H9 (cell line): ENCODE measurements at regions not wholly inside any gene's neighbourhood (a gene's known extent, or its start where the extent isn't known, plus 50 kb on each side); places are given as distances from the start of the nearest gene placed in this dataset.

Source experiments
- DNase-seq: peaks from one replicate; pipeline ENCODE4 v3.0.0-alpha.2; 2017
- H2AFZ ChIP-seq: one replicate; pipeline ENCODE4 v1.6.1; 2013; ENCODE audit warnings: mild to moderate bottlenecking, low read length, control low read depth, moderate library complexity
- H2AK5ac ChIP-seq: 2 replicates; pipeline ENCODE4 v1.6.1; 2013; ENCODE audit warnings: low read length, control low read depth, mixed read lengths; ENCODE audit not compliant: insufficient read length
- H2BK120ac ChIP-seq: one replicate; pipeline ENCODE4 v1.6.1; 2013; ENCODE audit warnings: low read depth, mild to moderate bottlenecking, low read length, control low read depth, inconsistent platforms; ENCODE audit not compliant: poor library complexity, severe bottlenecking
- H2BK12ac ChIP-seq: 2 replicates; pipeline ENCODE4 v1.6.1; 2013; ENCODE audit warnings: low read length, control low read depth, mixed read lengths, low read depth; ENCODE audit not compliant: insufficient read length
- H2BK15ac ChIP-seq: 2 replicates; pipeline ENCODE4 v1.6.1; 2013; ENCODE audit warnings: low read depth, low read length, control low read depth
- H2BK20ac ChIP-seq: one replicate; pipeline ENCODE4 v1.6.1; 2013; ENCODE audit warnings: low read depth, mild to moderate bottlenecking, low read length, control low read depth, inconsistent platforms; ENCODE audit not compliant: poor library complexity, severe bottlenecking
- H2BK5ac ChIP-seq: 2 replicates; pipeline ENCODE4 v1.6.1; 2013; ENCODE audit warnings: low read length, control low read depth, mixed read lengths; ENCODE audit not compliant: insufficient read length
- H3K14ac ChIP-seq: 2 replicates; pipeline ENCODE4 v1.6.1; 2013; ENCODE audit warnings: low read length, control low read depth; ENCODE audit not compliant: insufficient read depth
- H3K18ac ChIP-seq: 2 replicates; pipeline ENCODE4 v1.6.1; 2013; ENCODE audit warnings: low read depth, mild to moderate bottlenecking, mixed read lengths, low read length, control low read depth; ENCODE audit not compliant: insufficient read length
- H3K23ac ChIP-seq: 2 replicates; pipeline ENCODE4 v1.6.1; 2013; ENCODE audit warnings: low read length, control low read depth, mixed read lengths, low read depth; ENCODE audit not compliant: insufficient read length
- H3K23me2 ChIP-seq: 2 replicates; pipeline ENCODE4 v1.6.1; 2013; ENCODE audit warnings: low read depth, mild to moderate bottlenecking, mixed read lengths, low read length, control low read depth; ENCODE audit not compliant: insufficient read length, poor library complexity, severe bottlenecking
- H3K27ac ChIP-seq: 2 replicates; pipeline ENCODE4 v1.5.1; 2013; ENCODE audit warnings: low read length, control low read depth, mixed read lengths, low read depth; ENCODE audit not compliant: insufficient read length
- H3K27me3 ChIP-seq: 2 replicates; pipeline ENCODE4 v1.6.1; 2013; ENCODE audit warnings: low read length, control low read depth, inconsistent platforms; ENCODE audit not compliant: insufficient read depth
- H3K4ac ChIP-seq: 2 replicates; pipeline ENCODE4 v1.6.1; 2013; ENCODE audit warnings: low read depth, mild to moderate bottlenecking, control low read depth, inconsistent platforms, low read length, moderate library complexity
- H3K4me1 ChIP-seq: 2 replicates; pipeline ENCODE4 v1.6.1; 2013; ENCODE audit warnings: low read length, control low read depth, inconsistent platforms; ENCODE audit not compliant: insufficient read depth
- H3K4me2 ChIP-seq: 2 replicates; pipeline ENCODE4 v1.6.1; 2013; ENCODE audit warnings: low read length, control low read depth, mixed read lengths; ENCODE audit not compliant: insufficient read length, insufficient read depth
- H3K56ac ChIP-seq: 2 replicates; pipeline ENCODE4 v1.6.1; 2013; ENCODE audit warnings: low read depth, mild to moderate bottlenecking, mixed read lengths, low read length, control low read depth; ENCODE audit not compliant: insufficient read length
- H3K79me1 ChIP-seq: 2 replicates; pipeline ENCODE4 v1.6.1; 2013; ENCODE audit warnings: low read depth, mild to moderate bottlenecking, moderate library complexity, low read length, control low read depth, inconsistent platforms; ENCODE audit not compliant: insufficient read depth, poor library complexity, severe bottlenecking
- H3K79me2 ChIP-seq: 2 replicates; pipeline ENCODE4 v1.6.1; 2013; ENCODE audit warnings: low read length, control low read depth, inconsistent platforms; ENCODE audit not compliant: insufficient read depth
- H3K9ac ChIP-seq: 2 replicates; pipeline ENCODE4 v1.6.1; 2013; ENCODE audit warnings: low read length, control low read depth, mixed read lengths; ENCODE audit not compliant: insufficient read length; ENCODE audit errors: extremely low read depth
- H3K9me3 ChIP-seq: one replicate; pipeline ENCODE4 v1.6.1; 2013; ENCODE audit warnings: low read depth, low read length, inconsistent platforms; ENCODE audit not compliant: control insufficient read depth
- H3T11ph ChIP-seq: one replicate; pipeline ENCODE4 v1.6.1; 2013; ENCODE audit warnings: mild to moderate bottlenecking, low read length, control low read depth, inconsistent platforms
- H4K20me1 ChIP-seq: one replicate; pipeline ENCODE4 v1.6.1; 2013; ENCODE audit not compliant: control insufficient read depth, insufficient read length, insufficient read depth
- H4K5ac ChIP-seq: 2 replicates; pipeline ENCODE4 v1.6.1; 2013; ENCODE audit warnings: low read depth, mild to moderate bottlenecking, mixed read lengths, low read length, control low read depth; ENCODE audit not compliant: insufficient read length
- H4K8ac ChIP-seq: replicated peaks from 2 replicates; pipeline ENCODE4 v1.6.1; 2013; ENCODE audit warnings: low read length, control low read depth, mixed read lengths, low read depth; ENCODE audit not compliant: insufficient read length
- H4K91ac ChIP-seq: 2 replicates; pipeline ENCODE4 v1.6.1; 2013; ENCODE audit warnings: low read depth, mild to moderate bottlenecking, moderate library complexity, mixed read lengths, low read length, control low read depth; ENCODE audit not compliant: insufficient read length
- H3K27ac Mint-ChIP-seq, 3 experiments: 2 replicates in 2 of 3; 3 replicates in 1 of 3; pipeline ENCODE4 v1.8.0; 2020 to 2021; ENCODE audit warnings: mixed read lengths in 3 of 3, mild to moderate bottlenecking in 1 of 3, moderate library complexity in 1 of 3
- H3K27me3 Mint-ChIP-seq: 2 replicates; pipeline ENCODE4 v1.8.0; 2021; ENCODE audit warnings: low read depth, mild to moderate bottlenecking, moderate library complexity, mixed read lengths
- H3K36me3 Mint-ChIP-seq, 3 experiments: 2 replicates in 2 of 3; 3 replicates in 1 of 3; pipeline ENCODE4 v1.8.0; 2020 to 2021; ENCODE audit warnings: low read depth in 3 of 3, mixed read lengths in 3 of 3; ENCODE audit not compliant: insufficient read depth in 1 of 3
- H3K4me1 Mint-ChIP-seq, 2 experiments: 2 replicates each; pipeline ENCODE4 v1.8.0; 2020; ENCODE audit warnings: mixed read lengths in 2 of 2
- H3K4me3 Mint-ChIP-seq, 2 experiments: 2 replicates in 1 of 2; 3 replicates in 1 of 2; pipeline ENCODE4 v1.8.0; 2020 to 2021; ENCODE audit warnings: mild to moderate bottlenecking in 2 of 2, mixed read lengths in 2 of 2, moderate library complexity in 1 of 2
- H3K9me3 Mint-ChIP-seq, 2 experiments: 2 replicates in 1 of 2; 3 replicates in 1 of 2; pipeline ENCODE4 v1.8.0; 2020; ENCODE audit warnings: mild to moderate bottlenecking in 2 of 2, mixed read lengths in 2 of 2, moderate library complexity in 1 of 2
- CTCF ChIP-seq: fragments of 200-600 bp; sonication (generic); conservative IDR thresholded peaks from 3 replicates; pipeline ENCODE4 v1.8.0; 2021; ENCODE audit warnings: antibody characterized with exemption, mild to moderate bottlenecking
- WGBS: extraction: QIAGEN DNeasy Blood & Tissue Kit; methylation state at CpG from one replicate; pipeline ENCODE4 v1.1.7; 2013; ENCODE audit warnings: missing lambda C conversion rate, low lambda C conversion rate, mixed read lengths; ENCODE audit not compliant: insufficient read length; ENCODE audit errors: extremely low coverage; 5-methylcytosine and 5-hydroxymethylcytosine counted together

- no peaks in the 10 kb centered on the region for H3K9me3 ChIP-seq
- H4K5ac ChIP-seq = no peak overlapping the region
- no peaks in the 10 kb centered on the region for H3K79me1 ChIP-seq
- H3T11ph ChIP-seq = no peak overlapping the region
- peak; percentile 48 for DNase-seq
- H3K4me1 ChIP-seq = peaks cover 7% of the 10 kb centered on the region
- H3K18ac ChIP-seq = no peak overlapping the region
- WGBS = no CpG with 5 or more reads among the region's 4 CpGs
- peak overlapping the region; percentile 12 for H3K4me2 ChIP-seq
- H3K14ac ChIP-seq = peak overlapping the region; percentile 47; the same call in 1 of the 2 replicates
- H2BK12ac ChIP-seq = no peak overlapping the region
- H3K27ac ChIP-seq = peak overlapping the region; percentile 23
- H2AFZ ChIP-seq = no peak overlapping the region
- H3K27ac Mint-ChIP-seq = peak overlapping the region in 1 of 3 experiments; percentile 10; a peak in 2 of 7 replicates
- no peaks in the 10 kb centered on the region for H3K79me2 ChIP-seq
- H3K4ac ChIP-seq = no peak overlapping the region
- no peak overlapping the region for H3K9ac ChIP-seq
- H3K4me1 Mint-ChIP-seq = peaks cover 18 to 33% of the 10 kb centered on the region in 2 experiments
- H3K23ac ChIP-seq = no peak overlapping the region
- no peaks in the 10 kb centered on the region for H4K20me1 ChIP-seq
- no peak overlapping the region for H2BK20ac ChIP-seq
- no peak for TF ChIP-seq CTCF
- no peaks in the 10 kb centered on the region for H3K27me3 ChIP-seq
- no peak overlapping the region for H3K4me3 Mint-ChIP-seq
- no peak overlapping the region for H4K8ac ChIP-seq
- peak overlapping the region; percentile 64 for H2BK5ac ChIP-seq
- H3K36me3 Mint-ChIP-seq = no peaks in the 10 kb centered on the region
- no peak overlapping the region for H2BK120ac ChIP-seq
- no peaks in the 10 kb centered on the region for H3K23me2 ChIP-seq
- no peak overlapping the region for H2AK5ac ChIP-seq
- H3K56ac ChIP-seq = no peak overlapping the region
- H3K9me3 Mint-ChIP-seq = no peaks in the 10 kb centered on the region
- H3K27me3 Mint-ChIP-seq = no peaks in the 10 kb centered on the region
- H4K91ac ChIP-seq = no peak overlapping the region
- no peak overlapping the region; the same call in 1 of the 2 replicates for H2BK15ac ChIP-seq
Observed at GRCh38 chr12:24244231-24244630, 294.8 kb upstream of the SOX5 start.
